GM18502 (cell line): ENCODE measurements at regions not wholly inside any gene's neighbourhood (a gene's known extent, or its start where the extent isn't known, plus 50 kb on each side); places are given as distances from the start of the nearest gene placed in this dataset.
"Not testable (repeated sequence)": the region's sequence is repeated elsewhere in the genome, so short reads cannot be mapped to it uniquely, and the experiment has no call there.

Source experiments
- ATAC-seq: cut with Tn5 transposase; IDR thresholded peaks from one replicate; pipeline ENCODE4 v1.9.1; 2021; ENCODE audit warnings: mild to moderate bottlenecking; ENCODE audit not compliant: unreplicated experiment, poor library complexity

DNA sequence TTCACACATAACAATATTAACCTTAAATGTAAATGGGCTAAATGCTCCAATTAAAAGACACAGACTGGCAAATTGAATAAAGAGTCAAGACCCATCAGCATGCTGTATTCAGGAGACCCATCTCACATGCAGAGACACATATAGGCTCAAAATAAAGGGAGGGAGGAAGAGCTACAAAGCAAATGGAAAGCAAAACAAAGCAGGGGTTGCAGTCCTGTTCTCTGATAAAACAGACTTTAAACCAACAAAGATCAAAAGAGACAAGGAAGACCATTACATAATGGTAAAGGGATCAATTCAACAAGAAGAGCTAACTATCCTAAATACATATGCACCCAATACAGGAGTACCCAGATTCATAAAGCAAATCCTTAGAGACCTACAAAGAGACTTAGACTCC is 78.8 kb upstream of the RREB1 start:
- ATAC-seq = not testable (repeated sequence)

DNA sequence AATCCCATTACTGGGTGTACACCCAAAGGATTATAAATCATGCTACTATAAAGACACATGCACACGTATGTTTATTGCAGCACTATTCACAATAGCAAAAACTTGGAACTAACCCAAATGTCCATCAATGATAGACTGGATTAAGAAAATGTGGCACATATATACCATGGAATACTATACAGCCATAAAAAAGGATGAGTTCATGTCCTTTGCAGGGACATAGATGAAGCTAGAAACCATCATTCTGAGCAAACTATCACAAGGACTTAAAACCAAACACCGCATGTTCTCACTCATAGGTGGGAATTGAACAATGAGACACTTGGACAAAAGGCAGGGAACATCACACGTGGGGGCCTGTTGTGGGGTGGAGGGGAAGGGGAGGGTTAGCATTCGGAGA is 76.8 kb upstream of the RREB1 start:
- not testable (repeated sequence) for ATAC-seq

DNA sequence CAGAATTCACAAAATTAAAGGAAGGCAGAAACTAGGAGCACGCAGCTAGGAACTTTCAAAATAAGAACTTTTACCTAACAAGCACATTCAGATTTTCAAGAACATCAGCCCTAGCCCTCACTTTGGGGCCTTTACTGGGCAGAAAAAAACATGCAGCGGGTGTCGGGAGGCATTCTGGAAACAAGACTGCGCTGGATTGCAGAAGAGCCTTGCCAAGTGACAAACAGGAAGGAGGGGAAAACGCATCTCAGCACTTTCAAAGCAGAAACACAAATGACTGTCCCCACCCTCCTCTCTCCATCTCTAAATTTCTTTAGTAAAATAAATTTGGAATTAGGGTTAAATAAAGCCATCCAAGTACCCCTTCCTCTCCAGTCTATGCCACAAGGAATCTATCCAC is 74.6 kb upstream of the RREB1 start:
- ATAC-seq = no peak

DNA sequence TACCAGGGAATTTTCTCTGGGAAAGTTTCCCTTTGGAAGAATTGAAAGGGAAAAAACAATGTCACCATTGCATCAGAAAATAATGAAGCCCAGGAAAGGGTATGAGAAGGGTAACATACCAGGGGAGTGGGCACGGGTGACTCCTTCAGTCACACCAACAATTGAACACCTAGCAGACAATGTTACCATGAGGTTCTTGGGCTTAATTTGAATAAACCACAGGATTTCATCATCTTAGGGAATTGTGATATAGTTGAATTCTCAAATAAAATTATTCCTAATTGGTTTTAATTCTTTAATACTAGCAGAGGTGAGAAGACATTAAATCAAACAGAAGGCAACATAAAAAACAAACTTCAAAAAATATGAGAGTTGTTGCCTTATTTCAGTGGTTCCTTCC is 73.7 kb upstream of the RREB1 start:
- no peak for ATAC-seq

DNA sequence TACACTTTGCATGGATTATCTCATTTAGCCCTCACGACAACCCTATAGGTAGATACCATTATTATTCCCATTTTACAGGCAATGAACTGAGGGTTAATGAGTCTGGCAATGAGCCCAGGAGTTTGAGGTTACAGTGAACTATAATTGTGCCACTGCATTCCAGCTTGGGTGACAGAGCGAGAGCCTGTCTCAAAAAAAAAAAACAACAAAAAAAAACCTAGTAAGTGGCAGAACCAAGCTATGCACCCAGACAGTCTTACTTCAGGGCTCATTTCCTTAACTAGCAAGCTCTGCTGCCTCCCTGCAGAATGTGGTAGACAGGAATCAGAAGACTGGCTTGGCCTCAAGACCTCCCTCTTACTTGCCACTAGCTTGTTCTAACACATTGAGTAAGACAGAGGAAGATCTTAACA is 71.9 kb upstream of the RREB1 start:
- ATAC-seq = no peak

DNA sequence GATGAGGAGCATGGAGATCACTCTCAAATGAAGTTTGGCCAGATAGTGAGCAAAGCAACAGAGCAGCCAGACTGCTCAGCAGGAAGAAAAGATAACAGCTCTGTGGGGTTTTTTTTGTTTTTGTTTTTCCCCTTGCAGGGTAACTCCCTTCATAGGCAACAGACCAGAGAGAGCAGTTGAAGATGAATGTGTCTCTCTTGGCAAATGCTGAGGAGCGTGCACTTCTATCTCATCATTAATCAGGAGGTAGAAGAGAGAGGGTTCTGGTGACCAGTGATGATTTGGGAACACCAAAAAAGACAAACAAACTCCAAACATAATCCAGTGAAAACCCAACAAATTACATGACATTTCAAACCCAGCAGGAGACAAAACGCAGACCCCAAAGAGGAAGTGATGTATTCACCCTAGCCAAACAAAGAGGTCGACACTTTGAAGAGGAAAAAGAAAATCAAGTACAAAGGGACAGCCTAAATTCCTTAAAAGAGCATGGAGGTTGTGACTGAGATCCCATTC is 66.2 kb upstream of the RREB1 start:
- ATAC-seq = no peak

DNA sequence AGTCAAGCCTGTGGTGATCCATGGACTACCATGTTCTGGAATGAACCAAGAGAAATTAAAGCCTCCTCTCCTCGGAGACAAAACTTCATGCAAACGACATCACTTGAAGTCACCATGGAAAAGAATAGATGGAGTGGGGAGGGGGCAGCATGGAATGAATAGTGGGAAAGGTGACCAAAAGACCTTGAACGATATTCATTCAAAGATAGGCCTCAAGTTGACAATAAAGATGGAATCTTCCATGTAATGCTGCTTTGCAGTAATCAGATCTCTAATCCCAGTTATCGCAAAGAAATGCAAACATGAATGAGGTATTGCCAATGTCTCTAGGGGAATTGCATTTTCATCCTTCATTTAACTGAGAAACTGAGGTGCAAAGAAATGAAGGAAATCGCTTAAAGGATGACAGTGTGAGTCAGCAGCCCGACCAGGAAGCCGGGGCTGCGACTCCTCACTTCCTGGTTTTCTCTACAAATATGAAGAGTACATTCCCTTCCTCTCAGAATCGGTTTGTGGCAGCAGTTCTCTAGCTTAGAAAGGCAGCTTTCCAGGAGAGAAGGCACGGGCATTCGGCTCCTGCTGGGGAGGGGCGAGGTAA is 65.6 kb upstream of the RREB1 start:
- ATAC-seq = no peak

DNA sequence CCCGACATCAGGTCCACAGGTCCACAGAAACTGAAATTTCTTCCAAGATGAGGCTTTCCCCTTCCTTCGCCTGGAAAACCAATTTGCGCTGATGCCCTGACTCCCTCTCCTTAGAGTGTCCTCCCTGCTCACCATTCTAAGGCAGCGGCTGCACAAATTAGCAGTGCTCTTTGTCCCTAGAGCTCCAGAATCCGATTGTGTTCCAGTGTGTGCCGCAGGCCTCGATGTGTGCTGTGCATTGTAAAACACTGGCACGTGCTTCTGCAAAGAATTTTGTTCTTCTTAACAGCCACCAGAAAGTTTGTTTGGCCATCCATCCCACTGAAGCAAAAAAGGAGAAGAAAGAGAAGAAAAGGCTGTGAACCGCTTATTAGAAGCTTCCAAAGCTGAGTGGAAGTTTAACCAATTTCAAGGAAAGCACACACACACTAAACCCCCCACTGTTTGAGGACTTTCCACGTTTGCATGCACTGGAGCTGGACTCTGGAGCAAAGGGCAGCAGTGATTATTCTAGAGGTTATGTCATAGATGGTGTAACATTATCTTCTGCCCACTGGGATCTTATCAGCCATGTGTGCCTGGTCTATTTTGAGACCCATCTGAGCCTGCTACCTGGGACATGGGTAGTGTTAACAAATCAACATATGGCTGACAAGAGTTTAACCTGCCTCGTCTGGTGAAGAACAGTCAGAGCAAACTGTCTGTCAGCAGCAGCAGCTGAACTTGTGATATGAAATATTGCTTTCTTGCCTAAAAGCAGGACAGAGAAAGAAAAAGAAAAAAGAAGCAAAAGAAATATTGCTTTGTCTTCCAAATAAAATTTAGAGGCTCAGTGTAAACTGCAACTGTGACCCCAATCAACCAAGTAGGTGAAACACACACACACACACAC is 64.9 kb upstream of the RREB1 start:
- ATAC-seq = no peak

DNA sequence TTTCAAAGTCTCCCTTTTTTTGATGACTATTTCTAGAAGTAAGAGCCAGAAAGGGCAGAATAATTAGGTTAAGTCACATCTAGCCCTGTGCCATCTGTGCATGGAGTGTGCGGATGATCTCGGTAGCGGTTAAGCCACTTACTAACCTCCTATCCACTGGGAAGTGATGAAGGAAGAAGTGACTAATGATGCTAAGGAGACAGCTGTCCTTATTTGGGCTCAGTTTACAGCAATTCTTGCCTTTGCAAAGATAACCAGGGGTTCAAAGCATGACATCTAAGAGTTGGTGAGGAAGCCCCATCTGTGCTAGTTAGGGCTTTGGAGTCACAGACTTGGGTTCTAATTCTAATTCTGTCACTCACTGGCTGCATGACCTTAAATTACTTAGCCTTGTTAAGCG is 62.4 kb upstream of the RREB1 start:
- ATAC-seq = no peak

DNA sequence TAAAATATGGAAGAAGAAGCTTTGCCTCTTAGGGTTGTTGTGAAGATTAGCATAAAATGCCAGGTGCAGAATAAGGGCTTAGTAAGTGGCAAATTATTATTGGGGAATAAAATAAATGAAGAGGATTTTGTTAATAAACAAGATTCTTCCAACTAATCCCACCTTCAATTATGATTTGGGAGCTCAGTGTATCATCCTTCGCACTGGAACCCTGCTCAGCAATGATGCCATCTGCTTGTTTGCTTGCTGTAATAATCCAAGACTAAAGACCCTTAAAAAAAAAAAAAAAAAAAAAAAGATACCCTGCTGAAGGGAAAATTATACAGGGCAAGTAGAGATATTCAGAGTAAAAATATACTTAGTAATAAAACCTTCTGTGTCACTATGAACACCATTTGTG is 62.0 kb upstream of the RREB1 start:
- no peak for ATAC-seq

DNA sequence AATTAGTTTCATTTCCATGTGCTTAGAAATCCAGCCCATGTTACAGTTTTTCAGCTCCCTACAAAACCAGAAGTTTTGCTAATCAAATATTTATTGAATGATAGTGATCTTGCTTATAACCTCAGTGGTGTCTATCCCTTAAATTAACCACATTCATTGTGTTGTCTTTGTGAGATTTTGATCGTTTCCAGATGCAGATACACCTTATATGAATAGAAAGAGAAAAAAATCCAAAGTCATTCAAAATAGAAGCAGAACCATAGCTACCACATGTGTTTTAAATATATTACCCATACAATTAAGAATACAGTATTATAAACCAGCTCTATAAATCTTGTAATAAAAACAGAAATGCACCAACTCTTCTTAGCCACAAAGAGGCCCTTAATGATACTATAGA is 60.6 kb upstream of the RREB1 start:
- ATAC-seq = no peak

DNA sequence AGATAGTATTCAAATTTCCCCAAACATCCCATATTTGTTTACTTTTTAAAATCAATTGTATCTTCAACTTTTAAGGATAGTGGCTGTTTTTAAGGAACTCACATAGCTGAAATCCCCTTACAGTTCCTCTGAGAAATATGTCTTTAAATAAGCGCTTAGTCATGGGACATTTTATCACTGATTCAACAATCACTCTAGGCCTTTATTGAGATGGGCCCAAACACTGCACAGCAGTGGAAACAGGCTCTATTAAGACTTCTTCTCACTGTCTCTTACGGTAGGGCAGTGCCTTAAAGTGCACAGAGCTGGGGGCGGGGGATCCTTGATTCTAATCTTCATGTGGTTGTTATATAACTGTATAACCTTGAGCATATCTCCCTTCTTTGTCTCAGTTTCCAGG is 59.8 kb upstream of the RREB1 start:
- ATAC-seq = no peak

DNA sequence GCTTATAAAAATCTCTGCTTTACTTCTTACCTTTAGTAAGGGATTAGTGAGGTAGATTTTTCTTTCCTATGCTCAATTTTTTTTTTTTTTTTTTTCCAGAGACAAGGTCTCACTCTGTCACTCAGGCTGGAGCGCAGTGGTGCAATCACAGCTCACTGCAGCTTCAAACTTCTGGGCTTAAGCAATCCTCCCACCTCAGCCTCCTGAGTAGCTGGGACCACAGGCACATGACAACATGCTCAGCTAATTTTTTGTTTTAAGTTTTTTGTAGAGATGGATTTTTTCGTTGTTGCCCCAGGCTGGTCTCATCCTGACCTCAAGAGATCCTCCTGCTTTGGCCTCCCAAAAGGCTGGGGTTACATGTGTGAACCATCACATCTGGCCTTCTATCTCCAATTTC is 58.9 kb upstream of the RREB1 start:
- no peak for ATAC-seq

DNA sequence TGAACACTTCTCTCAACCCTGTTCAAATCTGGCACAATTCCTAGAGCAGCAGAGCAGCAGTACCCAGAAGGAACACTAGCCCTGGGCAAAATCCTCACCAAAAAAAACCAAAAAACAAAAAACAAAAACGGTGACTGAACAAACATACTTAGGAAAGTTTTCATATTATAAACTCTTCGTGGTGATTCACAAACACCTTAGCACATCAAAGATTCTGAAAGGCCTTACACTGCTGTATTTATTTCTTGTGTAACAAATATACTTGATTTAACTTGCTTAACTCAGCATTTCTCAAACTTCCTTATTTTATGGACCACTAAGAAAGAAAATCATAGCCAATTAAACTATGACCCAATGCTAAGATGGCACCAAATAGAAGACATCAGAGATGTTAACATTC is 57.8 kb upstream of the RREB1 start:
- ATAC-seq = no peak

DNA sequence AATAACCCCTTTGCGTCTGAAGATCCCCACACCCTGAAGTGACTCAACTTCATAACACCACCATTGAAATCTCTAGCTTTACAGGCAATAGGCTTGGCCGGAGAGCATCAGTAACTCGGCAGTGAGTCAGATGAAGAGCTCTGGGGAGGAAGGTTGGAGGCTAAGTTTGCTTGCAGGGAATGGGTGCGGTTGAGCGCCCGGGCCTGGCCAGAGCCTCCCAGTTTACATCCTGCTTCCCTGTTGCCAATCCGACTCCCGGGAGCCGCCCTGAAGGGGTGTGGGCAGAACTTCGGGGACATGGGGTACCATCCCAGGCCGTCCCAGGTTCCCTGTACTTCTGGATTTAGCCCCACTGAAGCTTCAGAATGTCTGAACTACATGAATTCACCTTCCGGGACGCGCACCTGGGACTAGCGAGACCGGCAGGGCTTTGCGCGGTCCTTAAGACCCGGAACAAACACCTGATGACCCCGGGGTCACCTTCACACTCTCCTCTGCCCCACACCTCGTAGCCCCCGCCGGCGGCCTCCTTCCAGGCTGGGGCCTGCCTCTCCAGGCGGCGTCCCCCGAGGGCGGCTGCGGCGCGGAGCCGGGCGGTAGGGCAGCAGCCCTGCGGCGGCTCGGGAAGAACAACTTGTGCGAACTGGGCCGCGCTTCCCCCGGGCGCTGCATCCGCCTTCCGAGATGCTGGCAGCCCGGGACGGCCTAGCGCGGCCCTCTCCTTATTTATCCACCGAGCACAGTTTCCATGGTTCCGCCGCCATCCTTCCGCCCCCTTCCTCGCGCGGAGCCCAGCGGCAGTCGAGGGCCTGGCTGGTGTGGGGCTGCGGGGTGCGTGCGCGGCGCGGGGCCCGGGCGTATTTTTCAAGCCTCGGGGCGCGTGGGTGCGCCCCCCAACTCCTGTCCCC is 56.6 kb upstream of the RREB1 start:
- peak; percentile 46 for ATAC-seq

DNA sequence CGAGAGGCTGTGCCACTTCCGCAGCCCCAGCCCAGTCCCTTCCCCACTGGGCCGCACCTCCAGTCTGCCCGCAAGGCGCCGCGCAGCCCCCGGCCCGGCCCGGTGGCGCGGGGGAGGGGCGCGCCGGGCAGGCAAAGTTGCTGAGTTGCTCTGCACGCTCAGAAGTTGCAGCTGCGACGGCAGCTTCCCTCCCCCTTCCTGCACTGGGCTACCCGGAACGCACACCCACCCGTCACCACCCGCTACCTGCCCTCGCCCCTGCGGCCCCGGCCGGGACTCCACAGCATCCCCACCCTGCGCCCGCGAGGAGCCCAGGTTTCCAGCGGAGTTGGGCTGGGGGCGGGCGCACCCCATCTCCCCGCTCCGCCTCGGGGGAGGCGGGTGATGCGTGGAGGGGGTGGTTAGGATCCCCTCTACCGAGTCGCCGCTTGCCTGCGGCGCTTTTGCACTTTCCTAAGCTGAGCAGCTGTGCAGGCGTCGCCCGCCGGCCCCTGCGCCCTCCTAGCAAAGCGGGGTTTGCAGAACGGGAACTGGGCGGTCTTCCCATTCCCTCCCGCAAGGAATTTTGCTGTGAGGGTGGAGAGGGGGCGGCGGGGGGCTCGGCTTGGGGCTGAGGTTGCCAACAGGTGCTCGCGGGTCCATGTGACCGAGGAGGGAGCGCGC is 55.9 kb upstream of the RREB1 start:
- ATAC-seq = peak; percentile 74

DNA sequence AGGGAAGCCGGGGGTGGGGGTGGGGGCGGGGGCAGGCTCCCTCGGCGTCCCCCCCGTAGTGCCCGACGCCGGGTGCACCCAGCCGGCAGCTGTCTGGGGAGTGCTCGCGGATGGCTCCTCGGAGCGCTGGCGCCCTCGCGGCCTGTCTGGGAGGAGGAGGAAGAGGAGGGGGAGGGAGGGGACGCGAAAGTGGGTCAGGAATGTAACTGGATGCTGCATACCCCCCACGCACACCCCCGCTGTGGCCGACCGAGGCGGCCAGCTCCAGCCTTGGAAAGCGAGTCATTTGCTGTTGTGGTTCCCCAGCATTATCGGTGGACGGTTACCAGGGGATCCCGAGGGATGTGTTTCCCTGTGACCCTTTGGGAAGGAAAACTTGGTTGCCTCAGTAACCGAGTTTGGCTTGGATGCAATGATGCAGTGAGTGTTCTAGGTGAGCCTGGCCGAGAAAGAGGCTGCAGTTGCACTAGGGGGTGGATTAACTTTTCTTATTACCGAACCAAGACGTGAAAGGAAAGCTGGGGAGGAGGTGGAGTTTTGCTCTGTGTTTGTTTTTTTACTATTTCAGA is 55.2 kb upstream of the RREB1 start:
- ATAC-seq = peak; percentile 6

DNA sequence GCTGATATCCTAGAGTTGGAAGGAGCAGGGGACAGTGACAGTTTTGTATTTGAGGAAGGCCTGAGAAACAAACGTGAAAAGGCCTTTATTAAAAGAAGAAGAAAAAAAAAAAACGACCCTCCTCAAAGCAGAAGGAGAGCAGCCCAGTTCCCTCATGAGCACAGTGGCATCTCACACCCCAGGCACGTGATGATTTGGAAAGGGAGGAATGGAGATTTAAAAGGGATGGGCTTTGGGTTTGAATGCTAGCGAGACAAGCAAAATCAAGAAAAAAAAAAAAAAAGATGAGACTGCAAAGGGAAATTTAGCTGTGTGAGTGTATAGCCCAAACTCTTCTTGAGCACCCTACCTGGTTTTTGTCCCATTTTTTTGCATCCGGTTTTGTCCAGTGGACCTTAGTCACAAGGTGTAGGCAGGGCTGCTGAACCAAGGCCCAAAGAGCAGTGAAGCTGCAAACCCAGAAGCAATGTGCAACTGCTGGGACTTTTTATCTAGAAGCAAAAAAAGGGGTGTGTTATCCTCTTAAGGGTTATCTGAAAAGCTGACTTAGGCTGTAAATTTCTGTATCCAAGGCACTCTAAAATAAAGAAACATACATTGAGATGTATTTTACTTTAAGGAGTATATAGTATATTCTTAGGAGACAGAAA is 54.5 kb upstream of the RREB1 start:
- no peak for ATAC-seq
